ENCODE measurements at regions not wholly inside any gene's neighbourhood (a gene's known extent, or its start where the extent isn't known, plus 50 kb on each side); places are given as distances from the start of the nearest gene placed in this dataset.

- TF ChIP-seq CTCF (IDR thresholded peaks at IDR 0.05 in 2 of 3, conservative IDR thresholded peaks at IDR 0.05 in 1 of 3; ENCODE audit: insufficient read depth in 2 of 3, low read depth in 1 of 3, low read length in 3 of 3), result no peak
- no peak for TF ChIP-seq ZNF717 (CRISPR knock-in tag; IDR thresholded peaks at IDR 0.05)
- TF ChIP-seq ZNF592 (IDR thresholded peaks at IDR 0.05), result no peak
- TF ChIP-seq FOXK2 (conservative IDR thresholded peaks at IDR 0.05 in 1 of 2, IDR thresholded peaks at IDR 0.05 in 1 of 2; ENCODE audit: low read depth in 2 of 2), result no peak
- no peak for TF ChIP-seq ZSCAN29 (IDR thresholded peaks at IDR 0.05)
- no peak for TF ChIP-seq TBL1XR1 (IDR thresholded peaks at IDR 0.05; ENCODE audit: low read length in 2 of 2)
- TF ChIP-seq ZNF79 (CRISPR knock-in tag; IDR thresholded peaks at IDR 0.05; ENCODE audit: low read depth), result no peak
- TF ChIP-seq USF2 (CRISPR knock-in tag; IDR thresholded peaks at IDR 0.05), result no peak
- no peak for TF ChIP-seq YBX1 (IDR thresholded peaks at IDR 0.05)
- TF ChIP-seq TSHZ1 (CRISPR knock-in tag; IDR thresholded peaks at IDR 0.05), result no peak
- TF ChIP-seq RBBP5 (IDR thresholded peaks at IDR 0.05; ENCODE audit: borderline replicate concordance, insufficient read depth, low read length, poor library complexity, severe bottlenecking), result no peak
- no peak for TF ChIP-seq EHMT2 (IDR thresholded peaks at IDR 0.05)
Measured at GRCh38 chr20:51198238-51198637, 175.3 kb upstream of the KCNG1 start.

Data from K562 (cell line).